ENCODE measurements at regions not wholly inside any gene's neighbourhood (a gene's known extent, or its start where the extent isn't known, plus 50 kb on each side); places are given as distances from the start of the nearest gene placed in this dataset.
"Not testable (repeated sequence)": the region's sequence is repeated elsewhere in the genome, so short reads cannot be mapped to it uniquely, and the experiment has no call there.

GRCh38 chr9:40361018-40361417, 767.5 kb downstream of the FOXD4L6 start:
- not testable (repeated sequence) for H3K4me3 Mint-ChIP-seq; ATAC-seq; H3K27ac Mint-ChIP-seq; H3K4me1 Mint-ChIP-seq (ENCODE audit: low read depth in 2 of 2); H3K9me3 Mint-ChIP-seq; H3K36me3 Mint-ChIP-seq; DNase-seq (ENCODE audit: low spot score); H3K27me3 Mint-ChIP-seq

- H3K27ac Mint-ChIP-seq, H3K36me3 Mint-ChIP-seq: not testable (repeated sequence)
Measured at GRCh38 chr9:40330958-40331357, 797.5 kb downstream of the FOXD4L6 start.

GRCh38 chr9:40328907-40329306, 799.6 kb downstream of the FOXD4L6 start:
- H3K9me3 Mint-ChIP-seq; ATAC-seq; DNase-seq (ENCODE audit: low spot score); H3K36me3 Mint-ChIP-seq; H3K4me1 Mint-ChIP-seq (ENCODE audit: low read depth in 2 of 2); H3K27ac Mint-ChIP-seq; H3K27me3 Mint-ChIP-seq; H3K4me3 Mint-ChIP-seq: not testable (repeated sequence)

More at GRCh38 chr9:40330958-40331357, 797.5 kb downstream of the FOXD4L6 start:
- not testable (repeated sequence) for H3K4me3 Mint-ChIP-seq; H3K27me3 Mint-ChIP-seq; ATAC-seq; H3K4me1 Mint-ChIP-seq (ENCODE audit: low read depth in 2 of 2); DNase-seq (ENCODE audit: low spot score); H3K9me3 Mint-ChIP-seq

GRCh38 chr9:40326179-40326578, 802.3 kb downstream of the FOXD4L6 start:
- not testable (repeated sequence) for H3K9me3 Mint-ChIP-seq; H3K27ac Mint-ChIP-seq; DNase-seq (ENCODE audit: low spot score); ATAC-seq; H3K4me1 Mint-ChIP-seq (ENCODE audit: low read depth in 2 of 2); H3K27me3 Mint-ChIP-seq; H3K4me3 Mint-ChIP-seq; H3K36me3 Mint-ChIP-seq

GRCh38 chr9:40322730-40323129, 805.8 kb downstream of the FOXD4L6 start:
- not testable (repeated sequence) for H3K4me1 Mint-ChIP-seq (ENCODE audit: low read depth in 2 of 2); H3K9me3 Mint-ChIP-seq; H3K4me3 Mint-ChIP-seq; H3K36me3 Mint-ChIP-seq; H3K27me3 Mint-ChIP-seq; ATAC-seq; H3K27ac Mint-ChIP-seq
- peak; percentile 52 for DNase-seq (ENCODE audit: low spot score)

- not testable (repeated sequence) for DNase-seq (ENCODE audit: low spot score); H3K4me3 Mint-ChIP-seq; H3K27ac Mint-ChIP-seq; H3K36me3 Mint-ChIP-seq; H3K4me1 Mint-ChIP-seq (ENCODE audit: low read depth in 2 of 2); H3K27me3 Mint-ChIP-seq; H3K9me3 Mint-ChIP-seq
- ATAC-seq: peak in 1 of 2 donors; percentile 67
Measured at GRCh38 chr9:40321857-40322256, 806.6 kb downstream of the FOXD4L6 start.

- not testable (repeated sequence) for H3K9me3 Mint-ChIP-seq; H3K27ac Mint-ChIP-seq; H3K27me3 Mint-ChIP-seq; DNase-seq (ENCODE audit: low spot score); H3K4me1 Mint-ChIP-seq (ENCODE audit: low read depth in 2 of 2); H3K36me3 Mint-ChIP-seq; ATAC-seq; H3K4me3 Mint-ChIP-seq
Measured at GRCh38 chr9:40321204-40321603, 807.3 kb downstream of the FOXD4L6 start.

GRCh38 chr9:40315215-40315614, 813.3 kb downstream of the FOXD4L6 start:
- ATAC-seq; DNase-seq (ENCODE audit: low spot score); H3K36me3 Mint-ChIP-seq; H3K9me3 Mint-ChIP-seq; H3K4me1 Mint-ChIP-seq (ENCODE audit: low read depth in 2 of 2); H3K27me3 Mint-ChIP-seq; H3K4me3 Mint-ChIP-seq; H3K27ac Mint-ChIP-seq: not testable (repeated sequence)

GRCh38 chr9:40289999-40290398, 838.5 kb downstream of the FOXD4L6 start:
- not testable (repeated sequence) for H3K36me3 Mint-ChIP-seq; H3K27me3 Mint-ChIP-seq; H3K9me3 Mint-ChIP-seq; DNase-seq (ENCODE audit: low spot score); ATAC-seq; H3K4me1 Mint-ChIP-seq (ENCODE audit: low read depth in 2 of 2); H3K27ac Mint-ChIP-seq; H3K4me3 Mint-ChIP-seq
